Trophoblast cell (in vitro differentiated cells and primary cell): ENCODE measurements at regions not wholly inside any gene's neighbourhood (a gene's known extent, or its start where the extent isn't known, plus 50 kb on each side); places are given as distances from the start of the nearest gene placed in this dataset.

Experiments
- DNase-seq, 2 donors: peaks; one replicate each; pipeline ENCODE4 v3.0.0-alpha.2; 2016
- H2AFZ ChIP-seq: 2 replicates; pipeline ENCODE4 v1.6.1; 2013; ENCODE audit warnings: low read length, moderate library complexity, mild to moderate bottlenecking; ENCODE audit not compliant: insufficient read depth, poor library complexity
- H2AK5ac ChIP-seq: 2 replicates; pipeline ENCODE4 v1.6.1; 2013; ENCODE audit warnings: mild to moderate bottlenecking, low read length
- H2BK120ac ChIP-seq: 2 replicates; pipeline ENCODE4 v1.6.1; 2013; ENCODE audit warnings: low read length, mild to moderate bottlenecking, moderate library complexity; ENCODE audit not compliant: insufficient read depth, poor library complexity
- H2BK12ac ChIP-seq: 2 replicates; pipeline ENCODE4 v1.6.1; 2013; ENCODE audit warnings: mild to moderate bottlenecking, low read length, moderate library complexity
- H2BK5ac ChIP-seq: 2 replicates; pipeline ENCODE4 v1.6.1; 2013; ENCODE audit warnings: low read length, low read depth, moderate library complexity, mild to moderate bottlenecking; ENCODE audit not compliant: poor library complexity
- H3K14ac ChIP-seq: 2 replicates; pipeline ENCODE4 v1.6.1; 2013; ENCODE audit warnings: mild to moderate bottlenecking, low read length
- H3K18ac ChIP-seq: 2 replicates; pipeline ENCODE4 v1.6.1; 2013; ENCODE audit warnings: mild to moderate bottlenecking, low read length
- H3K23ac ChIP-seq: 2 replicates; pipeline ENCODE4 v1.6.1; 2013; ENCODE audit warnings: low read length
- H3K27ac ChIP-seq: 2 replicates; pipeline ENCODE4 v1.5.1; 2013; ENCODE audit warnings: low read depth, mild to moderate bottlenecking, inconsistent platforms, low read length, moderate library complexity
- H3K27me3 ChIP-seq: 2 replicates; pipeline ENCODE4 v1.6.1; 2013; ENCODE audit warnings: inconsistent platforms, mild to moderate bottlenecking, low read length, moderate library complexity; ENCODE audit not compliant: insufficient read depth
- H3K36me3 ChIP-seq, 2 experiments: 1 replicate in 1 of 2; 2 replicates in 1 of 2; pipeline ENCODE4 v1.6.1; 2013; ENCODE audit warnings: low read length in 2 of 2, mild to moderate bottlenecking in 2 of 2, moderate library complexity in 1 of 2; ENCODE audit not compliant: insufficient read depth in 2 of 2, control insufficient read depth in 1 of 2
- H3K4ac ChIP-seq: 2 replicates; pipeline ENCODE4 v1.6.1; 2013; ENCODE audit warnings: low read depth, mild to moderate bottlenecking, low read length, moderate library complexity
- H3K4me1 ChIP-seq, 2 experiments: 1 replicate in 1 of 2; 2 replicates in 1 of 2; pipeline ENCODE4 v1.6.1; 2013; ENCODE audit warnings: low read length in 2 of 2, mild to moderate bottlenecking in 2 of 2, moderate library complexity in 1 of 2; ENCODE audit not compliant: insufficient read depth in 2 of 2, control insufficient read depth in 1 of 2
- H3K4me2 ChIP-seq: 2 replicates; pipeline ENCODE4 v1.6.1; 2013; ENCODE audit warnings: inconsistent platforms, mild to moderate bottlenecking, low read length, moderate library complexity
- H3K4me3 ChIP-seq: 2 replicates; pipeline ENCODE4 v1.5.1; 2013; ENCODE audit warnings: mild to moderate bottlenecking, low read depth, low read length, inconsistent platforms
- H3K79me1 ChIP-seq: one replicate; pipeline ENCODE4 v1.6.1; 2013; ENCODE audit warnings: low read length
- H3K79me2 ChIP-seq: 2 replicates; pipeline ENCODE4 v1.6.1; 2013; ENCODE audit warnings: low read length, mild to moderate bottlenecking; ENCODE audit not compliant: control insufficient read depth, insufficient read depth, poor library complexity
- H3K9ac ChIP-seq: 2 replicates; pipeline ENCODE4 v1.6.1; 2013; ENCODE audit warnings: mild to moderate bottlenecking, low read length
- H3K9me3 ChIP-seq: 2 replicates; pipeline ENCODE4 v1.6.1; 2013; ENCODE audit warnings: low read depth, mild to moderate bottlenecking, control low read depth, inconsistent platforms, low read length; ENCODE audit not compliant: insufficient read depth
- H4K12ac ChIP-seq: 2 replicates; pipeline ENCODE4 v1.6.1; 2013; ENCODE audit warnings: low read depth, mild to moderate bottlenecking, low read length, moderate library complexity
- H4K8ac ChIP-seq: 2 replicates; pipeline ENCODE4 v1.6.1; 2013; ENCODE audit warnings: low read depth, mild to moderate bottlenecking, low read length, moderate library complexity
- H4K91ac ChIP-seq: one replicate; pipeline ENCODE4 v1.6.1; 2013; ENCODE audit warnings: low read depth, mild to moderate bottlenecking, low read length, moderate library complexity
- WGBS: extraction: QIAGEN DNeasy Blood & Tissue Kit; methylation state at CpG from one replicate; pipeline ENCODE4 v1.1.7; 2013; ENCODE audit warnings: missing lambda C conversion rate; ENCODE audit not compliant: insufficient read length, insufficient coverage; ENCODE audit errors: extremely low coverage; 5-methylcytosine and 5-hydroxymethylcytosine counted together

GRCh38 chr14:101207041-101207440, 303.5 kb upstream of the RTL1 start:
- H3K14ac ChIP-seq: no peak overlapping the region
- H2BK120ac ChIP-seq: no peak overlapping the region
- no peak overlapping the region for H3K4me2 ChIP-seq
- H2BK12ac ChIP-seq: no peak overlapping the region
- H3K27me3 ChIP-seq: no peaks in the 10 kb centered on the region
- peaks cover 5% of the 10 kb centered on the region for H3K9me3 ChIP-seq
- no peak overlapping the region for H2AFZ ChIP-seq
- H2BK5ac ChIP-seq: no peak overlapping the region
- H3K18ac ChIP-seq: no peak overlapping the region
- H3K4me1 ChIP-seq: no peaks in the 10 kb centered on the region
- H3K27ac ChIP-seq: no peak overlapping the region
- no peak overlapping the region for H4K12ac ChIP-seq
- no peak overlapping the region for H4K91ac ChIP-seq
- no peak overlapping the region for H3K4me3 ChIP-seq
- WGBS: no CpG with 5 or more reads among the region's 2 CpGs
- H3K79me1 ChIP-seq: no peaks in the 10 kb centered on the region
- no peak overlapping the region for H3K9ac ChIP-seq
- DNase-seq: no peak
- no peaks in the 10 kb centered on the region for H3K79me2 ChIP-seq
- H3K4ac ChIP-seq: no peak overlapping the region
- H3K23ac ChIP-seq: no peak overlapping the region
- H3K36me3 ChIP-seq: no peaks in the 10 kb centered on the region
- H2AK5ac ChIP-seq: no peak overlapping the region
- H4K8ac ChIP-seq: no peak overlapping the region

- no peak overlapping the region for H3K23ac ChIP-seq
- no peaks in the 10 kb centered on the region for H3K79me2 ChIP-seq
- H3K36me3 ChIP-seq: no peaks in the 10 kb centered on the region
- no peak overlapping the region for H3K4me2 ChIP-seq
- H3K14ac ChIP-seq: no peak overlapping the region
- no peak overlapping the region for H4K91ac ChIP-seq
- no peak overlapping the region for H3K4me3 ChIP-seq
- WGBS: no CpG with 5 or more reads among the region's 1 CpG
- no peak overlapping the region for H2AK5ac ChIP-seq
- no peaks in the 10 kb centered on the region for H3K79me1 ChIP-seq
- no peak overlapping the region for H2AFZ ChIP-seq
- no peaks in the 10 kb centered on the region for H3K4me1 ChIP-seq
- no peak overlapping the region for H2BK120ac ChIP-seq
- no peak overlapping the region for H2BK5ac ChIP-seq
- H3K18ac ChIP-seq: no peak overlapping the region
- H4K8ac ChIP-seq: no peak overlapping the region
- H3K4ac ChIP-seq: no peak overlapping the region
- H3K9me3 ChIP-seq: peaks cover 5% of the 10 kb centered on the region
- H2BK12ac ChIP-seq: no peak overlapping the region
- H3K27me3 ChIP-seq: no peaks in the 10 kb centered on the region
- DNase-seq: no peak
- no peak overlapping the region for H3K9ac ChIP-seq
- H3K27ac ChIP-seq: no peak overlapping the region
- no peak overlapping the region for H4K12ac ChIP-seq
Measured at GRCh38 chr14:101207897-101208296, 304.4 kb upstream of the RTL1 start.

- no peaks in the 10 kb centered on the region for H3K79me2 ChIP-seq
- no peak overlapping the region for H2AK5ac ChIP-seq
- H3K27me3 ChIP-seq: no peaks in the 10 kb centered on the region
- no peak overlapping the region for H3K18ac ChIP-seq
- DNase-seq: no peak
- no peak overlapping the region for H2BK12ac ChIP-seq
- no peak overlapping the region for H2AFZ ChIP-seq
- no peak overlapping the region for H2BK5ac ChIP-seq
- no peak overlapping the region for H3K4me2 ChIP-seq
- H3K4ac ChIP-seq: no peak overlapping the region
- peaks cover 1% of the 10 kb centered on the region for H3K9me3 ChIP-seq
- no CpG with 5 or more reads among the region's 2 CpGs for WGBS
- H3K27ac ChIP-seq: no peak overlapping the region
- H3K36me3 ChIP-seq: no peaks in the 10 kb centered on the region
- H3K4me3 ChIP-seq: no peak overlapping the region
- no peaks in the 10 kb centered on the region for H3K79me1 ChIP-seq
- H4K8ac ChIP-seq: no peak overlapping the region
- no peak overlapping the region for H3K9ac ChIP-seq
- H3K14ac ChIP-seq: no peak overlapping the region
- H3K4me1 ChIP-seq: no peaks in the 10 kb centered on the region
- H4K12ac ChIP-seq: no peak overlapping the region
- H3K23ac ChIP-seq: no peak overlapping the region
- no peak overlapping the region for H4K91ac ChIP-seq
- H2BK120ac ChIP-seq: no peak overlapping the region
Measured at GRCh38 chr14:101209594-101209993, 306.1 kb upstream of the RTL1 start.

- H3K14ac ChIP-seq: no peak overlapping the region
- H2BK120ac ChIP-seq: no peak overlapping the region
- no peak overlapping the region for H2AFZ ChIP-seq
- H3K9me3 ChIP-seq: peaks cover 5% of the 10 kb centered on the region
- H3K79me2 ChIP-seq: no peaks in the 10 kb centered on the region
- no peak overlapping the region for H3K4me3 ChIP-seq
- peaks cover 0 to 3% of the 10 kb centered on the region in 2 experiments for H3K4me1 ChIP-seq
- no peak overlapping the region for H3K18ac ChIP-seq
- H3K9ac ChIP-seq: no peak overlapping the region
- H4K12ac ChIP-seq: no peak overlapping the region
- no peak overlapping the region for H3K4me2 ChIP-seq
- no peak overlapping the region for H3K23ac ChIP-seq
- H3K79me1 ChIP-seq: no peaks in the 10 kb centered on the region
- H2AK5ac ChIP-seq: no peak overlapping the region
- no peak overlapping the region for H2BK5ac ChIP-seq
- no peak for DNase-seq
- H2BK12ac ChIP-seq: no peak overlapping the region
- no peak overlapping the region for H3K27ac ChIP-seq
- no peaks in the 10 kb centered on the region for H3K27me3 ChIP-seq
- H4K91ac ChIP-seq: no peak overlapping the region
- no CpG with 5 or more reads among the region's 5 CpGs for WGBS
- H3K4ac ChIP-seq: no peak overlapping the region
- no peak overlapping the region for H4K8ac ChIP-seq
- no peaks in the 10 kb centered on the region for H3K36me3 ChIP-seq
Measured at GRCh38 chr14:101215266-101215665, 311.7 kb upstream of the RTL1 start.
